Heart right ventricle (tissue), 16 donors: ENCODE measurements at regions not wholly inside any gene's neighbourhood (a gene's known extent, or its start where the extent isn't known, plus 50 kb on each side); places are given as distances from the start of the nearest gene placed in this dataset.

Source experiments
- ATAC-seq, 8 donors: fragments of 200-7000 bp; cut with Tn5 transposase; one replicate each; pipeline ENCODE4 v1.9.1; 2020; ENCODE audit warnings: mild to moderate bottlenecking in 8 of 8, moderate library complexity in 8 of 8, moderate number of reproducible peaks in 1 of 8
- DNase-seq, 2 donors: peaks; one replicate each; pipeline ENCODE4 v3.0.0-alpha.2; 2020
- H3K27ac ChIP-seq, 10 donors: fragments of 200-600 bp; sonication (generic) in 2 of 10; one replicate each; pipeline versions ENCODE4 v1.5.0 to v1.8.0; 2020 to 2022; ENCODE audit warnings: mild to moderate bottlenecking in 3 of 10
- H3K27me3 ChIP-seq, 7 donors: fragments of 200-600 bp; one replicate each; pipeline ENCODE4 v1.8.0; 2021 to 2022; ENCODE audit warnings: mild to moderate bottlenecking in 2 of 7
- H3K36me3 ChIP-seq, 9 donors: fragments of 200-600 bp; sonication (generic) in 1 of 9; one replicate each; pipeline versions ENCODE4 v1.5.0 to v1.8.0; 2020 to 2022; ENCODE audit warnings: mild to moderate bottlenecking in 2 of 9
- H3K4me1 ChIP-seq, 9 donors: fragments of 200-600 bp; sonication (generic) in 1 of 9; one replicate each; pipeline versions ENCODE4 v1.5.0 to v1.8.0; 2020 to 2022; ENCODE audit warnings: mild to moderate bottlenecking in 4 of 9
- H3K4me3 ChIP-seq, 10 donors: fragments of 200-600 bp; sonication (generic) in 2 of 10; one replicate each; pipeline versions ENCODE4 v1.5.0 to v1.8.0; 2020 to 2022; ENCODE audit warnings: mild to moderate bottlenecking in 7 of 10, moderate library complexity in 2 of 10
- H3K9me3 ChIP-seq, 11 donors: fragments of 200-600 bp in 10 of 11; sonication (generic) in 2 of 11; one replicate each; pipeline versions ENCODE4 v1.5.0 to v1.8.0; 2013 to 2022; ENCODE audit warnings: mild to moderate bottlenecking in 2 of 11, control low read depth in 1 of 11, moderate library complexity in 1 of 11
- WGBS, 2 donors: extraction: QIAGEN DNeasy Blood & Tissue Kit; methylation state at CpG; one replicate each; pipeline ENCODE4 v1.1.7; 2013; ENCODE audit warnings: inconsistent platforms in 1 of 2; 5-methylcytosine and 5-hydroxymethylcytosine counted together
- intact Hi-C, 10 donors: fragments of 100-400 bp; cut with DNase I; formaldehyde crosslinking; loops; one replicate each; pipeline versions ENCODE4 v1.11.1 to v1.14.2; 2022
- TF ChIP-seq, protein P1 (sequence below), 9 donors: fragments of 200-600 bp; sonication (generic) in 2 of 9; IDR thresholded peaks; one replicate each; pipeline versions ENCODE4 v1.5.0 to v1.8.0; 2021 to 2022; ENCODE audit warnings: antibody characterized with exemption in 9 of 9, mild to moderate bottlenecking in 5 of 9, moderate library complexity in 1 of 9
- donor health status: Arrhythmogenic right ventricular cardiomyopathy.
- donor health status: ischemic (EF 13 %, LVEDD 7.1; RV severe dilation, severe dysfunction).
- donor health status: healthy with polysubstance abuse.
- donor health status: DM: no; HTN: yes; CAD: no.
- donor health status: DM: no; HTN: no; CAD: no.
- donor health status: ischemic (EF 25% LVEDD 6.9; RV normal size, moderate dysfunction).
- donor health status: ischemic (EF 25% LVEDD 5.7; RV mildly dilated, moderate dysfunction).
- donor health status: healthy.
- donor health status: DM: yes; HTN: yes; CAD: no.
- donor health status: Ischemic cardiomyopathy.
- donor health status: ischemic (EF 35%, LVEDD 5.7; RV mildly dilated, moderate dysfunction).
- donor health status: nonischemic (EF 11% LVEDD 7.7; RV severe dilation, severe dysfunction).
- donor health status: DM: yes; HTN: yes; CAD: no.
- donor health status: PGD.
- donor health status: ischemic (EF 29% LVEDD 5.4; RV normal size, mild dysfunction).
- donor health status: nonischemic (EF 23%, LVEDD 6.1; RV moderate dilation, normal function).

DNA sequence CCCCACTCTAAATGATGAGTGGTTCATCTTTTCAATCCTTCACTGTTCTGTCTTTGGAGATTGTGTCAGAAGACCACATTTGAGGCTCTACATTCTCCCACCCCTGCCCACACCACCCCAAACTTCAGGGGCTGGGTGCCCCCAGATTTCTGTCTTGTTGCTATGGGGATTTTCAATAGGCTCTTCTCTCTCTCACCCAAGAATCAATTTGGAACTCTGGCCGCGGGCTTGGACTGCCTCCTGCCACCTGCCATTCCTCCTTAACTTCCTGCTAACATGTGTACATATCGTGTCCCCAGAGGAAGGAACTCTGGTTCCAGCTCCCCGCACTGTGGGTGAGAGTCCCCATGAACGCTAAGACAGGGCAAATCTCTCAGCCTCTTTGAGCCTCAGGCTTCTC lies 67.4 kb upstream of the LARS2 start:
- intact Hi-C loops = no loop called here
- Histone ChIP-seq H3K4me3 (no peak overlapping the region), H3K4me1 (no peaks in the 10 kb centered on the region), H3K27ac (no peak overlapping the region), H3K27me3 (peaks cover 0 to 26% (median 9%) of the 10 kb centered on the region in 7 donors), H3K9me3 (no peaks in the 10 kb centered on the region), H3K36me3 (no peaks in the 10 kb centered on the region)
- TF ChIP-seq, protein P1, sequence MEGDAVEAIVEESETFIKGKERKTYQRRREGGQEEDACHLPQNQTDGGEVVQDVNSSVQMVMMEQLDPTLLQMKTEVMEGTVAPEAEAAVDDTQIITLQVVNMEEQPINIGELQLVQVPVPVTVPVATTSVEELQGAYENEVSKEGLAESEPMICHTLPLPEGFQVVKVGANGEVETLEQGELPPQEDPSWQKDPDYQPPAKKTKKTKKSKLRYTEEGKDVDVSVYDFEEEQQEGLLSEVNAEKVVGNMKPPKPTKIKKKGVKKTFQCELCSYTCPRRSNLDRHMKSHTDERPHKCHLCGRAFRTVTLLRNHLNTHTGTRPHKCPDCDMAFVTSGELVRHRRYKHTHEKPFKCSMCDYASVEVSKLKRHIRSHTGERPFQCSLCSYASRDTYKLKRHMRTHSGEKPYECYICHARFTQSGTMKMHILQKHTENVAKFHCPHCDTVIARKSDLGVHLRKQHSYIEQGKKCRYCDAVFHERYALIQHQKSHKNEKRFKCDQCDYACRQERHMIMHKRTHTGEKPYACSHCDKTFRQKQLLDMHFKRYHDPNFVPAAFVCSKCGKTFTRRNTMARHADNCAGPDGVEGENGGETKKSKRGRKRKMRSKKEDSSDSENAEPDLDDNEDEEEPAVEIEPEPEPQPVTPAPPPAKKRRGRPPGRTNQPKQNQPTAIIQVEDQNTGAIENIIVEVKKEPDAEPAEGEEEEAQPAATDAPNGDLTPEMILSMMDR (IDR thresholded peaks at IDR 0.05) = no peak
- no peak for DNase-seq
- 73 to 74% methylated on average over 5 of the region's 5 CpGs for WGBS, 2 donors
- ATAC-seq = no peak

DNA sequence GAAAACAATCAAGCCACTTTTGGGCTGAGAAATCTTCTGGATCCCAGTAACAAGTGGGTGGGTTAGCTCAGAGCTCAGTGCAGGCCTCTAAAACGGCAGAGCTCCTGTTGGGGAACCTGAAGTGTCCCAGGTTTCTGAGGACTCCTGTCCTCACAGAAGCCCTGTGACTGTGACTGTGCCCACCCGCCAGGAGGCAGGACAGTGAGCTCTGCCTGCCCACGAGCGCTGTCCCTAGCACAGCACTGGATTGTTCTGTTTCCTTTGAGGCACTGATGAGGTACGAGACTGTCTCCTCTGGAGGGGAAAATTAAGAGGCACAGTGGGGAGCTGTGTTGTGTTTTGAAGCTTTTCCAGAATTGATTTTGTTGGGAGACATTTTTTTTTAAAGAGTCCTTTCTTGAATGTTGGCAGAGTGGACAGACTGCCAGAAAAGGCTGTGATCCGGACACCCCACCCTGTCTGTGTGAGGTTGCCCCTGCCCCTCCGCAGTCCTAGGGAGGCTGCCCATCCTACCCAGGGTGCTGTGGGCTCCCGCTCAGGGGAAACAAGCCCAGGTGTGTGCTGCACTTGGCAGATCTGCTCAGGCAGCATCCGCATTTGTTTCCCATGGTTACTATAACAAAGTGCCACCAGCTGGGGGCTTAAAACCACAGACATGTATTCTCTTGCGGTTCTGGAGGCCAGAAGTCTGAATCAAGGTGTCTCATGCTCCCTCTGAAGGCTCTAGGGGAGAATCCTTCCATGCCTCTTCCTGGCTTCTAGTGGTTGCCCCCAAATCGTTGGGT lies 66.6 kb upstream of the LARS2 start:
- intact Hi-C loops = no loop called here
- Histone ChIP-seq H3K27ac (no peak overlapping the region), H3K4me3 (no peak overlapping the region), H3K27me3 (peaks cover 0 to 27% (median 9%) of the 10 kb centered on the region in 7 donors), H3K36me3 (no peaks in the 10 kb centered on the region), H3K9me3 (no peaks in the 10 kb centered on the region), H3K4me1 (no peaks in the 10 kb centered on the region)
- TF ChIP-seq, protein P1 (IDR thresholded peaks at IDR 0.05) = no peak
- WGBS, 2 donors = 69 to 75% methylated on average over 11 of the region's 11 CpGs
- no peak for ATAC-seq
- no peak for DNase-seq

DNA sequence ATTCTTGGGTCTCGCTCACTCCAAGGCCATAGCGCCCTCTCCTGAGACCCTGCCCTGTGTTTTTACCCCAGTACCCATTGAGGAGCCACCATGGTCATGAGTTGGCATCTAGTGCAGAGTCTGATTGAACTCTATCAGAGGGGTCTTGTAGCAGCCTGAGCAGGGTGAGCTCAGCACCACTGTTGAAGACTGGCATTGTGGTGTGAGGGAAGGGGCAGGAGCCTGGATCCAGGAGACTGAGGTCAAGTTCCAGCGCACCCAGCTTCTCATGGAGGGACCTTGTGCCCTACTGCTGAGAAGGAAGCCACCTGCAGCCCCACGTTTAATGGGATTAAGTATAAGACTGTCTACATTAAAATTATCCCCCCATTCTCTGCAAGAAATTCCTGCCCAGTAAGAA lies 65.8 kb upstream of the LARS2 start:
- Histone ChIP-seq H3K4me3 (no peak overlapping the region), H3K27ac (no peak overlapping the region), H3K36me3 (no peaks in the 10 kb centered on the region), H3K4me1 (no peaks in the 10 kb centered on the region), H3K9me3 (no peaks in the 10 kb centered on the region), H3K27me3 (peaks cover 0 to 28% (median 9%) of the 10 kb centered on the region in 7 donors)
- no peak for DNase-seq
- TF ChIP-seq, protein P1 (IDR thresholded peaks at IDR 0.05) = no peak
- ATAC-seq = no peak
- intact Hi-C loops = no loop called here
- WGBS, 2 donors = 86 to 91% methylated on average over 4 of the region's 4 CpGs

DNA sequence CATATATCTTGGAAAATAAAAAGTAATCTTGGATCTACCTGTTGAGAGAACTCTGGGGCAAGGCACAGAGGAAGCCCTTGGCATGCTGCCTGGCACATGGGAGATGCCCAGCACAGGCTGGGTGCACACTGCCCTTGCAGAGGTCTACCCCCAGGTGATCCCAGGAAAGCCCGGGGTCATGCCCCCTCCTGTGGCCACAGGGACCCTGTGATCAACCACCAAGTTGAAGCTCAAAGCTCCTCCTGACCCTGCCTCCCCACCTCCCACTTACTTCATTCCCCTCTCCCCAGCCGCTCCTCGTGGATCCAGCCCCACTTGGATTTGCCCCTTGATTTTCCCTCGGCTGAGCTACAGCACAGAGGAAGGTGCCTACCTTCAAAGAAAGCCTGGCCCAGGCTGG lies 62.7 kb upstream of the LARS2 start:
- 81 to 87% methylated on average over 4 of the region's 4 CpGs for WGBS, 2 donors
- no peak overlapping the region for H3K4me3 ChIP-seq
- TF ChIP-seq, protein P1 (IDR thresholded peaks at IDR 0.05) = no peak
- DNase-seq (no peak), ATAC-seq (no peak)
- H3K9me3 ChIP-seq = no peaks in the 10 kb centered on the region
- no peaks in the 10 kb centered on the region for H3K36me3 ChIP-seq
- intact Hi-C loops = no loop called here
- no peak overlapping the region for H3K27ac ChIP-seq
- peaks cover 0 to 48% (median 15%) of the 10 kb centered on the region in 7 donors for H3K27me3 ChIP-seq
- no peaks in the 10 kb centered on the region for H3K4me1 ChIP-seq
